Jurkat, Clone E6-1 (cell line): ENCODE measurements at regions not wholly inside any gene's neighbourhood (a gene's known extent, or its start where the extent isn't known, plus 50 kb on each side); places are given as distances from the start of the nearest gene placed in this dataset.
"Not testable (repeated sequence)": the region's sequence is repeated elsewhere in the genome, so short reads cannot be mapped to it uniquely, and the experiment has no call there.

Experiments
- DNase-seq: peaks from one replicate; pipeline ENCODE4 v3.0.0-alpha.2; 2011; ENCODE audit warnings: low read depth, low spot score
- H3K4me3 ChIP-seq: 2 replicates; pipeline ENCODE4 v1.5.1; 2011; ENCODE audit warnings: mild to moderate bottlenecking, low read length, control low read depth, moderate library complexity

DNA sequence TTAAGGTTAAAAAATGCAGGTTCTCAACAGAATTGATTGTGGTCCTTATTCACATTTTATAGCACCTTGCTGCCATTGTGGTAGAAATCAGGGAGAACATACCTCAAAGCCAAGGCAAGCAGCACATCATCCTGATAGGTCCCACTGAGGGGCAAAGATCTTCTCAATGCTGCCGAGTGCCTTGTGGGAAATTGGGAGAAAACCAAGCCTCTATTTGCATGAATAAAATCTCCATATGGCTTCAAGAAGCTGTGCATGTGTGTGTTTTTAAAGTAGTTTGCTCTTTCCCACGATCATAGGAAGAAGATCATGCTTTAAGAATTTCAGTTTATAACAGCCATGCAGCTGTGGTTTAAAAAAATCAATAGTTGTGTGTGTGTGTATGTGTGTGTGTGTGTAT lies 216.9 kb upstream of the FBXL7 start:
- H3K4me3 ChIP-seq: no peak overlapping the region
- DNase-seq: no peak

GRCh38 chr5:15282611-15283010 lies 217.4 kb upstream of the FBXL7 start:
- no peak for DNase-seq
- no peak overlapping the region for H3K4me3 ChIP-seq

DNA sequence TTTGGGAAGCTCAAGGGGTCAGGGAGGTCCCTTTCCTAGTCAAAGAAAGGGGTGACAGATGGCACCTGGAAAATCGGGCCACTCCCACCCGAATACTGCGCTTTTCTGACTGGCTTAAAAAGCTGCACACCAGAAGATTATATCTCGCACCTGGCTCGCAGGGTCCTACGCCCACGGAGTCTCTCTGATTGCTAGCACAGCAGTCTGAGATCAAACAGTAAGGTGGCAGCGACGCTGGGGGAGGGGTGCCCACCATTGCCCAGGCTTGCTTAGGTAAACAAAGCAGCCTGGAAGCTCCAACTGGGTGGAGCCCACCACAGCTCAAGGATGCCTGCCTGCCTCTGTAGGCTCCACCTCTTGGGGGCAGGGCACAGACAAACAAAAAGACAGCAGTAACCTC lies 228.4 kb upstream of the FBXL7 start:
- DNase-seq, H3K4me3 ChIP-seq: not testable (repeated sequence)

GRCh38 chr5:15267966-15268365 lies 232.0 kb upstream of the FBXL7 start:
- H3K4me3 ChIP-seq: no peak overlapping the region
- no peak for DNase-seq

- H3K4me3 ChIP-seq: no peak overlapping the region
- DNase-seq: no peak
These were observed 233.1 kb upstream of the FBXL7 start for GRCh38 chr5:15266841-15267240.

DNA sequence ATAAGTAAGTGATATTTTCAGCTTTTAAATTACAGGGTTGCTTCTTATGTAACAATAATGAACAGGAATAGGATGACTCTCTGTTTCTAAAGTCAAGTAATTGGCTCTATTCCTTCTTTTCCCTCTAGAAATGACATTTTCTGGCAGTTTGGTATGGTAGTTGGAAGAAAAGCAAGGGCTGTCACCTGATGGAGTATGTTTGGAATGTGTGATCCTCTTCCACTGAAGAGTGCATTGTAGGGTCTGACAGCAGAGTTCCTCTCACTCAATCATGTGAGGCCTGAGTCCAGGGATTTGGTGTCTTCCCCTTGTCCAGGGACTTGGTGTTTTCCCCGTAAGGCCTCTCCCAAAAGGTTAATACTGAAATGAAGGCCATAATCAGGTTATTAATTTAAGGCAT lies 233.8 kb upstream of the FBXL7 start:
- no peak overlapping the region for H3K4me3 ChIP-seq
- DNase-seq: no peak

DNA sequence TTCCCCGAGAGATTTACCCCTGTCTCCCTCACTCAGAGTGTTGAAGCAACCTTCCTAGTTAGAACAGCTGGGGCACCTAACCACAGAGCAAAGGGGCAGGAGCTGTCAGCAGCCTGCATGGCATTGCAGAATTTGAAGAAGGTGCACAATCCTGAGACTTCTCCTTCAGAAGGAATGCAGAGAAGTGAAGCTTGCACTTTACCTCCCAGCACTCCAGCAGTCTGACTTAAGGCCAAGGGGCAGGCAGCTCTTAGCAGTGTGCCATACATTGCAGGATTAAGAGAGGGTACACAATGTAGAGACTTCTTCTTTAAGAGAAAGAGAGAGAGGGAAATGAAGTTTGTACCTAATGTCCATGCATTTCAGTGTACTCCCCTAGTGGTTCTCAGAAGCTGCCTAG lies 236.0 kb upstream of the FBXL7 start:
- no peak for DNase-seq
- H3K4me3 ChIP-seq: no peak overlapping the region

DNA sequence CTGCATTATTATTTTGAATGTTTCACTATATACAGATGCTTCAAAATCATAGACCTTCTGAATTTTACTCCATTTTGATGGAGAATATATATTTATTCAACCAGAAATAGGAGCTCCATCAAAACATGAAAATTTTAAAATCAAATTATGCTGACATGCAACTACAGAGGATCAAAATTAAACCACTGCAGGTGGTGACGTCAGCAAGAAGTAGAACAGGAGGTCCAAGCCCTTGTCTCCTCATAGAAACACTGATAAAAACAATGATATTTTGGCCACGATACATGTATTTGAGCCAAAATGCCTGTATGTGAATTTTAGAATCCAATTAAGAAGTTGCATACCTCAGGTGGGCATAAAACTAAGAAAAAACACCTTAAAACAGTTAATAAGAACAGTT lies 236.6 kb upstream of the FBXL7 start:
- DNase-seq: no peak
- no peak overlapping the region for H3K4me3 ChIP-seq

- DNase-seq: no peak
- H3K4me3 ChIP-seq: no peak overlapping the region
These were observed 238.5 kb upstream of the FBXL7 start for GRCh38 chr5:15261269-15261995.

- H3K4me3 ChIP-seq: no peak overlapping the region
These were observed 239.4 kb upstream of the FBXL7 start for GRCh38 chr5:15260356-15261268.

DNA sequence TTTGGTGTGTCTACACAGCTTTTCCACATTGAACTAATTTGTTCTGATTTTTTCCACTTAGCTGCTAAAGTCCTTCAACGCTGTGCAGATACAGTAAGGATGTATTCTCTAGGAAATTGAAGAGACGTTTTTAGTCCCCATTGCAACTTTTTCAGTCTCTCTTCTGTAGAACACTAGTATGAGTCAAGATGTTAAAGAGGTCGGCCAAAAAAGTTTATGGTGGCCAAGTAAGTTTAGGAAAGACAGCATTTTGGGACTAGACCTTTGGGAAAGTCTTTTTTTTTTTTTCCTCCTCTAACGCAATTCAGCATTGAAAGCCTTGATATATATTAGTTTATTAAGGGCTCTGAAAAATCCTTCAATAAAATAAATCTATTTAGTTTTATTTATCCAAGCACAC lies 243.5 kb upstream of the FBXL7 start:
- no peak for DNase-seq
- H3K4me3 ChIP-seq: no peak overlapping the region

More at GRCh38 chr5:15260356-15261268, 239.4 kb upstream of the FBXL7 start:
- no peak for DNase-seq

DNA sequence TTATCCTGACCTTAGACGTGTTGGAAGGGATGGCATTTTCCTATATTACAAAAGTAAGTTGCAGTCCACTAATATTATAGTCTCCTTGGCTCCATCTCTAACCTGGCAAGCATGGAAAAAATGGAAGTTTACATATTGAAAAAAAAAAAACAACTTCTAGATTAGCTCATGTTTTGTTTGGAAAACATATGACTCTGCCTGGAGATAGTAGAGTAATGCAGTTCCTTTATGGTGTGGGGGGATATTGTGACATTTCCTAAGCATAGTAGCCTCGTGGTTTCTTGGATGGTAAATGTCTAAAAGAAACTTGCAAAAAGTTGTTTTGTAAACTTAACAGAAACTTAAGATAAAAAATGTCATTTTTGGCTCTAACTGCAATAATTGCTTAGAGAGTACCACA lies 244.4 kb upstream of the FBXL7 start:
- H3K4me3 ChIP-seq: no peak overlapping the region
- no peak for DNase-seq

DNA sequence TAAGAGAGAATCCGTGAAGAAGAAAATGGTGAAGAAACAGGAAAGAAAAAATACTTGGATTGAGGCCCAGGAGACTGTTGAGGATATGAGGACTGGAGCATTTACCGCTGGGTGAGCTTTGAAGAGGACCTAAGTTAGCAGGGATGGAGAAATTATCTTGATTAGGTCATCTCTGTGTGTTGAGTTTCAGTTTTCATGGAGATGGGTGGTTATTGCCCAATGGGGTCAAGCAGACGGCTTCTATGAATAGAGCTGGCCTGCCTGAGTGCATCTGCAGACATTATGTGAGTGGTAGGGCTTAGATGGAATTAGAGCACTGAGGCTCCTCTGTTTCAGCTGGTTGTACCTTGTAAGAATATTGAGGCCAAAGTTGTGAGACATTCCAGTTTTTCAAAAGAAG lies 245.4 kb upstream of the FBXL7 start:
- no peak for DNase-seq
- no peak overlapping the region for H3K4me3 ChIP-seq

DNA sequence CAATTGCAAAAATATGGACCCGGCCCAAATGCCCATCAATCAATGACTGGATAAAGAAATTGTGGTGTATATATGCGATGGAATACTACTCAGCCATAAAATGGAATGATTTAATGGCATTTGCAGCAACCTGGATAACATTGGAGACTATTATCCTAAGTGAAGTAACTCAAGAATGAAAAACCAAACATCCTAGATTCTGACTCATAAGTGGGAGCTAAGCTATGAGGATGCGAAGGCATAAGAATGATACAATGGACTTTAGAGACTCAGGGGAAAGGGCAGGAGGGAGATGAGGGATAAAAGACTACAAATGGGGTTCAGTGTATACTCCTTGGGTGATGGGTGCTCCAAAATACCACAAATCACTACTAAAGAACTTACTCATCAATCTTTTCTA lies 247.6 kb upstream of the FBXL7 start:
- no peak for DNase-seq

DNA sequence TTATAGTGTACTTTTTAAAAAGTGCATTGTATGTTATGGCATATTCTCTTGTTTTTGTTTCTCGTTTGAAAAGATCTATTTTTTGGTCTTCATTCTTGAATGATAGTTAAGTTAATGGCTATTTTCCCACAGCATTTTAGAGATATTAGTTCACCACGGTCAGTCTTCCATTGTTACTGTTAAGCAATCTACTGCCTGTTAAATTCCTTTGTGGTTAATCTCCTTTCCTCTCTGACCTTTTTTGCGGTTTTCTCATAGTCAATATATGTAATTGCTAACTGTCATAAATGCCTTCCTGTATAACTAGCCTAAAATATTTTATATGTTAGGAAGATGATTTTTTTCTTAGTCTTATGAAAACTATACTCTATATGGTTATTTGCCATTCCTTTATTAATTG lies 250.8 kb upstream of the FBXL7 start:
- no peak for DNase-seq
- H3K4me3 ChIP-seq: no peak overlapping the region

More for the DNA sequence above, 247.6 kb upstream of the FBXL7 start:
- H3K4me3 ChIP-seq: no peak overlapping the region

DNA sequence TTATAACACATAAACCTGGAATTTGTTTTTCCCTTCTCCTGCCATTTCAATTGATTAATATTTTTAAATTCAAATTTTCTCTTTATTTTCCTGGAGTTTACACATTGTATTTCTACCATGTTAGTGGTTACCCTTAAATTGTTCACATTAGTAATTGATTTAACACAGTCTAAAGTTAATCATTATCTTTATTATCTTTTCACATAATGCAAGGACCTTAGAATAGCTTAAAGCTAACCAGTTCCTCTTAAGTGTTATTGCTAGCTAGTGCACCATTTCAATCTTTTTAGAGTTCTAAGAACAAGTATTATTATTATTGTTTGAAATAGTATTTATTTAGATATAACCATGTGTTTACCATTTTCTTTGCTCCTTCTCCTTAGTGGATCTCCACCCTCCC lies 251.2 kb upstream of the FBXL7 start:
- DNase-seq: no peak
- H3K4me3 ChIP-seq: no peak overlapping the region

- H3K4me3 ChIP-seq: no peak overlapping the region
- DNase-seq: no peak
These were observed 254.1 kb upstream of the FBXL7 start for GRCh38 chr5:15245913-15246312.

DNA sequence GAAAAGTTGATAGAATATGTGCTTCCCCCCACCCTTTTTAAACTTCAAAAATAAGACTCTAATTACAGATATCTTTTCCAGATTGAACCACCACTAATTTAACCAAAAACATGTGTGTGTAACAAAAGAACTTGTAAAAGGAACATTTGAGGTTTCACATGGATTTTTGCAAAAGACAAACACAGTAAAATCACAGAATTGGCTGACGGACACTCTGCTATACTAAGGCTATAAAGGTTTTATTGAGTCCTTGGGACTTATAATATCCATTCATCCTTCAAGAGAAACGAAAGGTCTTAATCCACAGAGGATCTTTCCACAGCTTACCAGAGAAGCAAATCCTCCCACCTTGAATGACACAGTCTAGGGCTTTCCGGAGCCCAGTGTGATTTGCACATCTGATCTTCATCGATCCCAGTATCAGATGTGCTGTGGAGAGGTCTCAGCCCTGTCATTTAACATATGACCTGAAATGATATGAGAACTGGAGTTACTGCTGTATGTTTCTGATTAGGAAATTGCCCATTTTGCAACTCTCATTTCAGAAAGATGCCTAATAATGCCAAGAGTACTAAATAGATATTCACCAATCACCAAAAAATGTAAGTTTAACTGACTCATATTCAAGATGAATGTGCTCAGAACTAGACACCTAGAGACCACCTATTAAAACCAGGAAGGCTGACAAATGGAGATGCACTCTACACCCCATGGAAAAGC lies 256.5 kb upstream of the FBXL7 start:
- H3K4me3 ChIP-seq: no peak overlapping the region
- DNase-seq: no peak

GRCh38 chr5:15241216-15241821 lies 258.7 kb upstream of the FBXL7 start:
- H3K4me3 ChIP-seq: no peak overlapping the region
- no peak for DNase-seq

DNA sequence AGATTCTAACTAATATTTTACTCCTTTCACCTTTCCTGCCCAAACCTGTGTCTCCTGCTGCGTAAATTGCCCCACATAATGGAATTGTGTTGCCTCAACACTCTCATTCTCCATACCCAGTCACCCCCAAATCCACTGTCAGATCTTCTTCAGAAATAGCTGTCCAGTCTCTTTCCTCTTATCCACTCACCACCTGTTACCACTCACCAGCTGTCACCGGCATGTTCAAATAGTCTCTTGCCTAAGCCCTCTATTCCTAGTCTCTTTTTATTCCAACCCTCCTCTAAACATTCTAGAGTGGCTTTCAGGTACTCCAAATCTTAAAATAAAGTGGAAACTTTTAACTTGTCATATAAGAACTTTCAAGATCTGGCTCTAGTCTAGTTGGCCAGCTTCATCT lies 262.0 kb upstream of the FBXL7 start:
- no peak for DNase-seq
- H3K4me3 ChIP-seq: no peak overlapping the region
